HepG2 (cell line): ENCODE measurements at regions not wholly inside any gene's neighbourhood (a gene's known extent, or its start where the extent isn't known, plus 50 kb on each side); places are given as distances from the start of the nearest gene placed in this dataset.
"Not testable (repeated sequence)": the region's sequence is repeated elsewhere in the genome, so short reads cannot be mapped to it uniquely, and the experiment has no call there.

ENCODE experiments used
- ATAC-seq: fragments of 200-7000 bp; cut with Tn5 transposase; 3 replicates; pipeline ENCODE4 v1.9.1; 2020; ENCODE audit warnings: mild to moderate bottlenecking, moderate library complexity
- BruUV-seq: library from RNA; stranded (reverse); fragments of 400-500 nt; replicated peaks from 2 replicates; lab custom pipeline; 2021; lab: Mats Ljungman, UMichigan
- CTCF ChIA-PET: fragments of 300-600 bp; formaldehyde crosslinking; extraction: SDS; loops from one replicate; lab custom pipeline; 2021; ENCODE audit warnings: low total read pairs, inconsistent platforms, low intra/inter-chr PET ratio; lab: Yijun Ruan, JAX
- POLR2A ChIA-PET: fragments of 350-600 bp; sonication (Branson Sonifier 250); formaldehyde crosslinking; loops from one replicate; lab custom pipeline; 2020; ENCODE audit warnings: antibody characterized with exemption, inconsistent platforms; lab: Yijun Ruan, JAX
- DNase-seq: peaks from one replicate; pipeline ENCODE4 v3.0.0-alpha.2; 2015; ENCODE audit warnings: low spot score
- FAIRE-seq: peaks from 3 replicates; lab custom pipeline; 2011; peaks lifted over from hg19 to GRCh38; lab: Jason Lieb, UNC
- H2AFZ ChIP-seq: one replicate; pipeline ENCODE4 v1.6.1; 2011; ENCODE audit warnings: low read length, inconsistent platforms
- H3K27ac ChIP-seq: fragments of 300-600 bp; 3 replicates; pipeline ENCODE4 v1.8.0; 2011; ENCODE audit warnings: mixed run types, mild to moderate bottlenecking, mixed read lengths, low read length, inconsistent platforms; ENCODE audit not compliant: insufficient read depth; ENCODE audit errors: extremely low read length
- H3K27me3 ChIP-seq, 2 experiments: fragments of 200-600 bp in 1 of 2; 2 replicates in 1 of 2; 3 replicates in 1 of 2; pipeline versions ENCODE4 v1.6.0 to v1.8.0; 2011; ENCODE audit warnings: low read length in 2 of 2, mild to moderate bottlenecking in 2 of 2, moderate library complexity in 2 of 2, inconsistent platforms in 1 of 2; ENCODE audit not compliant: insufficient read depth in 2 of 2, control insufficient read depth in 1 of 2
- H3K36me3 ChIP-seq, 2 experiments: fragments of 200-600 bp in 1 of 2; replicated peaks in 1 of 2; 2 replicates in 1 of 2; 3 replicates in 1 of 2; pipeline versions ENCODE4 v1.5.1 to v1.8.0; 2011; ENCODE audit warnings: low read length in 2 of 2, inconsistent platforms in 1 of 2; ENCODE audit not compliant: insufficient read depth in 2 of 2, control insufficient read depth in 1 of 2
- H3K4me1 ChIP-seq: 2 replicates; pipeline ENCODE4 v1.5.1; 2012; ENCODE audit warnings: low read length, inconsistent platforms; ENCODE audit not compliant: insufficient read depth
- H3K4me2 ChIP-seq: 2 replicates; pipeline ENCODE4 v1.6.0; 2011; ENCODE audit warnings: low read depth, low read length, inconsistent platforms
- H3K4me3 ChIP-seq, 3 experiments: fragments of 200-600 bp in 1 of 3; sonication (generic), shearing (Covaris generic) in 1 of 3; replicated peaks in 1 of 3; 2 replicates each; pipeline ENCODE4 v1.5.1; 2011 to 2016; ENCODE audit warnings: low read length in 3 of 3, inconsistent platforms in 2 of 3, low read depth in 2 of 3, mild to moderate bottlenecking in 2 of 3, control low read depth in 1 of 3, mixed read lengths in 1 of 3; ENCODE audit not compliant: insufficient read depth in 1 of 3
- H3K79me2 ChIP-seq: one replicate; pipeline ENCODE4 v1.6.1; 2011; ENCODE audit warnings: low read length, inconsistent platforms; ENCODE audit not compliant: insufficient read depth
- H3K9ac ChIP-seq: 2 replicates; pipeline ENCODE4 v1.6.0; 2011; ENCODE audit warnings: mild to moderate bottlenecking, low read depth, low read length, inconsistent platforms; ENCODE audit not compliant: insufficient read depth
- H3K9me3 ChIP-seq: 2 replicates; pipeline ENCODE4 v1.5.1; 2012; ENCODE audit warnings: mild to moderate bottlenecking, low read length
- H4K20me1 ChIP-seq: 2 replicates; pipeline ENCODE4 v1.6.0; 2011; ENCODE audit warnings: inconsistent platforms, mild to moderate bottlenecking, low read length, moderate library complexity; ENCODE audit not compliant: insufficient read depth
- ATM ChIP-seq: fragments of 450-650 bp; IDR thresholded peaks from 2 replicates; pipeline ENCODE4 v1.7.1; 2017; ENCODE audit warnings: mild to moderate bottlenecking, borderline replicate concordance
- CTCF ChIP-seq: sonication (generic); formaldehyde crosslinking; IDR thresholded peaks from 2 replicates; pipeline ENCODE4 v1.5.0; 2020; ENCODE audit warnings: mild to moderate bottlenecking, missing genetic modification reagents, moderate library complexity
- KDM2A ChIP-seq: sonication (generic); formaldehyde crosslinking; IDR thresholded peaks from 2 replicates; pipeline ENCODE4 v1.4.0; 2020; ENCODE audit warnings: low read depth, missing genetic modification reagents, borderline replicate concordance
- MAX ChIP-seq: IDR thresholded peaks from 2 replicates; pipeline ENCODE4 v1.6.1; 2012; ENCODE audit warnings: inconsistent platforms
- NFE2L2 ChIP-seq: fragments of 150-350 bp; IDR thresholded peaks from 2 replicates; pipeline ENCODE4 v1.6.1; 2014; ENCODE audit warnings: low read length
- POGK ChIP-seq: sonication (generic); formaldehyde crosslinking; conservative IDR thresholded peaks from 2 replicates; pipeline ENCODE4 v1.8.0; 2022; ENCODE audit warnings: mild to moderate bottlenecking, moderate library complexity, missing genetic modification reagents
- PRDM4 ChIP-seq: sonication (generic); formaldehyde crosslinking; IDR thresholded peaks from 2 replicates; pipeline ENCODE4 v1.9.0; 2021; ENCODE audit warnings: missing genetic modification reagents, borderline replicate concordance
- RAD51 ChIP-seq: fragments of 450-650 bp; IDR thresholded peaks from 2 replicates; pipeline ENCODE4 v1.6.1; 2016; ENCODE audit warnings: borderline replicate concordance
- RFX5 ChIP-seq: IDR thresholded peaks from 2 replicates; pipeline ENCODE4 v1.6.1; 2011; ENCODE audit warnings: low read depth, low read length, improper control_type of control experiment
- SMC3 ChIP-seq: IDR thresholded peaks from 2 replicates; pipeline ENCODE4 v1.6.1; 2011; ENCODE audit warnings: low read length, improper control_type of control experiment
- STAG1 ChIP-seq: sonication (generic); formaldehyde crosslinking; IDR thresholded peaks from 2 replicates; pipeline ENCODE4 v1.4.0; 2020; ENCODE audit warnings: missing genetic modification reagents
- U2AF1 ChIP-seq: fragments of 200-400 bp; formaldehyde crosslinking; optimal IDR thresholded peaks from 2 replicates; pipeline ENCODE3; 2017; ENCODE audit warnings: mild to moderate bottlenecking, low read depth, low read length
- WGBS: methylation state at CpG from one replicate; pipeline ENCODE4 v1.1.6; 2017; ENCODE audit warnings: low lambda C conversion rate; 5-methylcytosine and 5-hydroxymethylcytosine counted together
- in situ Hi-C: cut with HindIII; loops from 2 replicates; pipeline ENCODE4 v1.10.0; 2017; ENCODE audit warnings: low pct_unique_long_range_greater_than_20kb; ENCODE audit not compliant: extremely low pct_ligation_motif_present
- intact Hi-C: fragments of 100-400 bp; cut with micrococcal nuclease; formaldehyde crosslinking; loops from one replicate; pipeline ENCODE4 v1.10.0; 2022; ENCODE audit not compliant: unreplicated experiment

- H3K9me3 ChIP-seq, H3K79me2 ChIP-seq, H3K9ac ChIP-seq, H3K27ac ChIP-seq, in situ Hi-C loops, H3K4me1 ChIP-seq, H4K20me1 ChIP-seq, POLR2A ChIA-PET, H3K36me3 ChIP-seq, FAIRE-seq, BruUV-seq, H3K27me3 ChIP-seq, ATAC-seq, H3K4me3 ChIP-seq, H2AFZ ChIP-seq: not testable (repeated sequence)
- intact Hi-C loops = loop anchor here (2.0 kb wide), 1 partner anchor 322 kb away; no protein-coding TSS in a partner anchor
- WGBS = under 1% methylated on average over 7 of the region's 7 CpGs
- peak; percentile 55 for DNase-seq
- H3K4me2 ChIP-seq = 0 out of 2 replicates have a peak overlapping the region, but pooled peaks have one; percentile 29
- TF ChIP-seq CTCF (CRISPR knock-in tag) = peak; percentile 72
- TF ChIP-seq NFE2L2 = peak; percentile 19; the same call in 1 of the 2 replicates
- TF ChIP-seq STAG1 (CRISPR knock-in tag) = peak; percentile 62
- TF ChIP-seq SMC3 = peak; percentile 7; the same call in 1 of the 2 replicates
- CTCF ChIA-PET = interaction anchor here (1.9 kb wide), 1 partner anchor 322 kb away, joined by 7 read pairs; no protein-coding TSS in a partner anchor
These were observed 1814.2 kb upstream of the DEFB115 start for GRCh38 chr20:29443206-29443781.

GRCh38 chr20:29443819-29444218, 1813.6 kb upstream of the DEFB115 start:
- intact Hi-C loops (loop anchor here (2.0 kb wide), 1 partner anchor 321 kb away; no protein-coding TSS in a partner anchor), in situ Hi-C loops (no loop called here)
- no peak for ATAC-seq
- H3K9me3 ChIP-seq = peaks cover 2% of the 10 kb centered on the region; the same call in 1 of the 2 replicates
- no peaks in the 10 kb centered on the region for H3K4me1 ChIP-seq
- no peak overlapping the region for H3K9ac ChIP-seq
- no peak overlapping the region for H3K4me3 ChIP-seq
- H3K36me3 ChIP-seq = no peaks in the 10 kb centered on the region
- no TSS peak for BruUV-seq
- H3K4me2 ChIP-seq = no peak overlapping the region
- no peaks in the 10 kb centered on the region for H3K79me2 ChIP-seq
- H3K27me3 ChIP-seq = peaks cover 0 to 1% of the 10 kb centered on the region in 2 experiments; a peak in 1 of 5 replicates
- 4% methylated on average over 3 of the region's 3 CpGs for WGBS
- POLR2A ChIA-PET = no interaction called here
- H2AFZ ChIP-seq = no peak overlapping the region
- CTCF ChIA-PET = interaction anchor here (1.9 kb wide), 1 partner anchor 321 kb away, joined by 7 read pairs; no protein-coding TSS in a partner anchor
- no peak overlapping the region for H3K27ac ChIP-seq
- no peaks in the 10 kb centered on the region for H4K20me1 ChIP-seq
- no peak for DNase-seq
- no peak for FAIRE-seq
- no peak for TF ChIP-seq POGK
- TF ChIP-seq KDM2A (CRISPR knock-in tag) = no peak
- TF ChIP-seq RFX5 = no peak
- TF ChIP-seq U2AF1 = no peak
- no peak for TF ChIP-seq RAD51
- no peak for TF ChIP-seq ATM
- TF ChIP-seq PRDM4 (CRISPR knock-in tag) = no peak
- TF ChIP-seq MAX = no peak
